NB4 (cell line): ENCODE measurements at regions not wholly inside any gene's neighbourhood (a gene's known extent, or its start where the extent isn't known, plus 50 kb on each side); places are given as distances from the start of the nearest gene placed in this dataset.
"Not testable (repeated sequence)": the region's sequence is repeated elsewhere in the genome, so short reads cannot be mapped to it uniquely, and the experiment has no call there.

Source experiments
- DNase-seq: peaks from one replicate; pipeline ENCODE4 v3.0.0; 2010; ENCODE audit warnings: low read depth
- H3K4me3 ChIP-seq: one replicate; pipeline ENCODE4 v1.5.1; 2011; ENCODE audit warnings: mild to moderate bottlenecking, low read depth, low read length, moderate library complexity
- CTCF ChIP-seq: IDR thresholded peaks from one replicate; pipeline ENCODE4 v1.5.1; 2012; ENCODE audit warnings: low read depth, low read length
- MAX ChIP-seq: IDR thresholded peaks from 2 replicates; pipeline ENCODE4 v1.6.1; 2011; ENCODE audit warnings: low read depth, low read length
- MYC ChIP-seq: IDR thresholded peaks from 2 replicates; pipeline ENCODE4 v1.6.1; 2011; ENCODE audit warnings: low read depth, low read length
- POLR2A ChIP-seq: IDR thresholded peaks from 2 replicates; pipeline ENCODE4 v1.6.1; 2011; ENCODE audit warnings: mild to moderate bottlenecking; ENCODE audit not compliant: insufficient read length; ENCODE audit errors: extremely low read depth

- TF ChIP-seq MYC = no peak
- no peak for TF ChIP-seq POLR2A
- TF ChIP-seq CTCF = no peak
- no peak for TF ChIP-seq MAX
- no peak for DNase-seq
- no peak overlapping the region for H3K4me3 ChIP-seq
Measured at GRCh38 chr10:29730969-29731368, 96.2 kb upstream of the SVIL start.

- DNase-seq = no peak
- H3K4me3 ChIP-seq = no peak overlapping the region
- TF ChIP-seq MYC (no peak), POLR2A (no peak), MAX (no peak), CTCF (no peak)
Measured at GRCh38 chr10:29730458-29730857, 95.7 kb upstream of the SVIL start.

- H3K4me3 ChIP-seq = no peak overlapping the region
- TF ChIP-seq CTCF (no peak), MYC (no peak), MAX (no peak), POLR2A (no peak)
- no peak for DNase-seq
Measured at GRCh38 chr10:29728541-29729049, 93.8 kb upstream of the SVIL start.

- not testable (repeated sequence) for H3K4me3 ChIP-seq, DNase-seq
Measured at GRCh38 chr10:29725927-29726326, 91.2 kb upstream of the SVIL start.

GRCh38 chr10:29725133-29725720 is 90.5 kb upstream of the SVIL start:
- DNase-seq = peak; percentile 67

GRCh38 chr10:29723726-29724125 is 89.0 kb upstream of the SVIL start:
- TF ChIP-seq CTCF (no peak), POLR2A (no peak), MYC (no peak), MAX (no peak)
- no peak for DNase-seq
- H3K4me3 ChIP-seq = no peak overlapping the region

More at GRCh38 chr10:29725133-29725720, 90.5 kb upstream of the SVIL start:
- no peak overlapping the region for H3K4me3 ChIP-seq
- TF ChIP-seq MAX (0 out of 2 replicates have a peak, but pooled peaks have one; percentile 31), POLR2A (no peak)

GRCh38 chr10:29722777-29723176 is 88.0 kb upstream of the SVIL start:
- no peak overlapping the region for H3K4me3 ChIP-seq
- DNase-seq = no peak

More at GRCh38 chr10:29722777-29723176, 88.0 kb upstream of the SVIL start:
- TF ChIP-seq MYC (no peak), POLR2A (no peak), MAX (no peak), CTCF (no peak)
